ENCODE measurements at regions not wholly inside any gene's neighbourhood (a gene's known extent, or its start where the extent isn't known, plus 50 kb on each side); places are given as distances from the start of the nearest gene placed in this dataset.
"Not testable (repeated sequence)": the region's sequence is repeated elsewhere in the genome, so short reads cannot be mapped to it uniquely, and the experiment has no call there.

DNA sequence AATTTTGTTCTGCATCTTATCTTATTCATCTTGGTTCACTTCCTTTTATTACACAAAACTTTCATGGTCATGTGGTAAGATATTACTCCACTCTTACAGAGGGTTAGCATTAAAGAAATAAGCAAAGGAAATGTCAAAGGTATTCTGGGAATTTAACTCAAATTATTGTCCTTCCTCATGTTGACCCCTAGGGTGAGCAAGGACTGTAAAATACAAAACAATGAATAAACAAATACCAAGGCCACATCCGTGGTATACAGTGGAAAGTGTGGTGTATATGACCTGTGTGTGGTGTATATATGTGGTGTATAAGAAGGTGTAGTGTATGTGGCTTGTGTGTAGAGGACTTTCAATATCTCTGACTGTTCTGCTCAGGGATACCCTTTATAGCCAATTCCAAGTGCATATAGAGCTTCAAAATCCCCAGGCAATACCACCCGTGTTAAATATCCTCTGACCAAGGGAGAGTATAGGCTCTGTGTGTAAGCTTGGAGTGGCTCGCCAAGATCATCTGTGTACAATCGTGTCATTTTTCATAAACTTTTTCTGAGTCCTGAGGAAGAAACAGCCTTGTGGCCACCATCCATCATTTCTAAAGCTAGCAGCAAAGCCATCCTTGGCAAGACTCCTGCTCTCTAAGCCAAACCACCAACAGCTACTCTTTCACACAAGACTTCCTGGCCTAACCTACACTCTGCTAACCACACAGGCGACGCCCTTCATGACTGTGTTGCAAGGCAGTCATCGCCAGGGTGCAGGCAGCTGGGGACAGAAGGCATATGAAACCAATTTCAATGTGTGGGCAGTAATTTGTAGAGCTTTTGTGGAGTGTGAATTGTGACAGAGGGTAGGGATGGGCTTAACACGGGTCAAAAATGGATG, 548.0 kb downstream of the ETS1 start:
- Histone ChIP-seq H3K27me3 (ENCODE audit: low read depth, low read length) (no peaks in the 10 kb centered on the region), H3K27ac (ENCODE audit: low read length) (no peak overlapping the region), H3K9me3 (ENCODE audit: control insufficient read depth in 1 of 2, low read length in 2 of 2) (no peaks in the 10 kb centered on the region), H3K4me1 (ENCODE audit: control insufficient read depth in 1 of 2, insufficient read depth in 2 of 2, low read length in 2 of 2) (no peaks in the 10 kb centered on the region), H3K36me3 (ENCODE audit: control insufficient read depth in 1 of 2, insufficient read depth in 2 of 2, low read length in 2 of 2) (no peaks in the 10 kb centered on the region), H3K4me3 (ENCODE audit: low read depth in 1 of 2, low read length in 2 of 2) (no peak overlapping the region)

DNA sequence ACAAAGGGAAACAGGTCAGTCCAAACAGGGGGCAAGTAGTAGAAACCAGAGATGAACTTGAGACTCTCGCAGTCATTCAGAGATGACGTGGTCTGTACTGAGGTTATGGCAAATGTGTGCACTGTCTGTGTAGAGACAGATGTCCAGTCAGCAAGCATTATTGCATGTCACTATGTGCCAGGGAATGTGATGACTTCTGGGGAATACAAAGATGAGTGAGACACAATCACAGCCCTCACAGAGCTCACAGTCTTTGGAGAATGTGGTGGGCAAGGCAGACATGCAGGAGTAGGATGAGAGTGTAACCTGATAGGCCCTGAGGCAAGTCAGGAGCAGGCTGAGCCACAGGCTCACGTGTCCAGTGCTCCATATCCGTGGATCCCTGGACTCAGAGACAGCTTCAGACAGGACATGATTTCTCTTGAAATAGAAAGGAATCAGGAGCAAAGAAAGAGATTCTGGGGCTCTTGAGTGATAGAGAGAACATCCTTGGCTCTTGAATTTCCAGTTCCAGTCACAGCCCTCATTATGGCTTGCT, 550.7 kb downstream of the ETS1 start:
- no peaks in the 10 kb centered on the region for H3K9me3 ChIP-seq (ENCODE audit: control insufficient read depth in 1 of 2, low read length in 2 of 2)
- H3K27ac ChIP-seq (ENCODE audit: low read length) = no peak overlapping the region
- no peaks in the 10 kb centered on the region for H3K4me1 ChIP-seq (ENCODE audit: control insufficient read depth in 1 of 2, insufficient read depth in 2 of 2, low read length in 2 of 2)
- no peak overlapping the region for H3K4me3 ChIP-seq (ENCODE audit: low read depth in 1 of 2, low read length in 2 of 2)
- no peaks in the 10 kb centered on the region for H3K27me3 ChIP-seq (ENCODE audit: low read depth, low read length)
- H3K36me3 ChIP-seq (ENCODE audit: control insufficient read depth in 1 of 2, insufficient read depth in 2 of 2, low read length in 2 of 2) = no peaks in the 10 kb centered on the region

DNA sequence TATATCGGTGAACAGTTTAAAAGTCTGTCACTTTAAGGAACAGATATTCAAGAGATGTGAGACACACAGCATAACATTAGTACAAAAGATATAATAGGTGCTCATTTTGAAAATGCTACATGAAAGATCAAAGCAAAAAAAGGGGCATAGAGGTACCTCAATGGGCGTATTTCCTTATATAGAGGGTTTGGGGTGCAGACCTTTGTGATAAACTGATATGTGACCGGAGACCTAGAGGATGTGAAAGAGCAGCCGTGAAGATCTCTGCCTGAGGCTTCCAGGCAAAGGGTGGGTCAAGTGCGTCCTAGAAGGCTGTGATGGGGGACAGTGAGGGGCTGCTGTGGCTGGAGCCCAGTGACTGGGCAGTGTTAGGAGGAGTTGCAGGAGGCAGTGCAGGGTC, 551.4 kb downstream of the ETS1 start:
- H3K4me3 ChIP-seq (ENCODE audit: low read depth in 1 of 2, low read length in 2 of 2) = no peak overlapping the region
- no peaks in the 10 kb centered on the region for H3K36me3 ChIP-seq (ENCODE audit: control insufficient read depth in 1 of 2, insufficient read depth in 2 of 2, low read length in 2 of 2)
- H3K9me3 ChIP-seq (ENCODE audit: control insufficient read depth in 1 of 2, low read length in 2 of 2) = no peaks in the 10 kb centered on the region
- no peak overlapping the region for H3K27ac ChIP-seq (ENCODE audit: low read length)
- no peaks in the 10 kb centered on the region for H3K27me3 ChIP-seq (ENCODE audit: low read depth, low read length)
- H3K4me1 ChIP-seq (ENCODE audit: control insufficient read depth in 1 of 2, insufficient read depth in 2 of 2, low read length in 2 of 2) = no peaks in the 10 kb centered on the region

DNA sequence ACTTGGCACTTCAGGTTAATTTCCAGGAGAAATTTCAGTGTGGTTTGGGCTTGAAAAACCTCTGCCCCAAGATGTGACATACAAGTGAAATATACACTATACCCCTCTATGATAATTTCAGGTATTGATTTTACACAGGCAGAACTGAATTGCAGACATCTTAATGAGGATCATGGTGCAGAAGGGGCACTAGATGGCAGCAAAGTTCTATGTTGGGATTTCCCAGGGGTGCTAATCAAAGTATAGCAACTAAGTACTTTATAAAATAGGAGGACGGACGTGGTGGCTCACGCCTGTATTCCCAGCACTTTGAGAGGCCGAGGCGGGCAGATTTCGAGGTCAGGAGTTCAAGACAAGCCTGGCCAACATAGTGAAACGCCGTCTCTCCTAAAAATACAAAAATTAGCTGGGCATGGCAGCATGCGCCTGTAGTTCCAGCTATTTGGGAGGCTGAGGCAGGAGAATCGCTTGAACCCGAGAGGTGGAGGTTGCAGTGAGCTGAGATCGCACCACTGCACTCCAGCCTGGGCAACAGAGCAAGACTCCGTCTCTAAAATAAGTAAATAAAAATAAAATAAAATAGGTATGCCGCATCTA, 555.7 kb downstream of the ETS1 start:
- not testable (repeated sequence) for H3K27ac ChIP-seq (ENCODE audit: low read length); H3K27me3 ChIP-seq (ENCODE audit: low read depth, low read length); H3K36me3 ChIP-seq (ENCODE audit: control insufficient read depth in 1 of 2, insufficient read depth in 2 of 2, low read length in 2 of 2); H3K9me3 ChIP-seq (ENCODE audit: control insufficient read depth in 1 of 2, low read length in 2 of 2); H3K4me3 ChIP-seq (ENCODE audit: low read depth in 1 of 2, low read length in 2 of 2); H3K4me1 ChIP-seq (ENCODE audit: control insufficient read depth in 1 of 2, insufficient read depth in 2 of 2, low read length in 2 of 2)

DNA sequence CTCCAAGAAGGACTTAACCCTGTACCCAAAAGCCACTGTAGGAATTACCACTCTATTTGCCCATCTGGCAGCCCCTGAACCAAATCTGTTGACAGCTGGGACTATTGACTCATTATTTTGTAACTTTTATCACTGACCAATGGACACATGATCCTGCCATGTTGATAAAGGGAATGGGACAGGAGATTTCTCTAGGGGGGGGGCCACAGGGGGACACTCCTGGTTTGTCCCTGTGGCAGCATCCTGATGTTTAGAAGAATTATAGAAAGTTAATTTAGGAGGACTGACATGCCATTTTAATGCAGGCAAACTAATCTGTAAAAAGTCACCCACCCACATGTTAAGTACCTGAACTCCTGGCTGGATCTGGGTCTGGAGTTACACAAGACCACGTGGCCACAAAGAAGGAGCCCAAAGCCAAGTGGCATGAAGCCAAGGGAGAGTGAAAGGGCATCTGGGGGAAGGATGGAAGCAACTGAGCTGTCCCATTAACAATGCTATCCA, 558.1 kb downstream of the ETS1 start:
- Histone ChIP-seq H3K4me3 (ENCODE audit: low read depth in 1 of 2, low read length in 2 of 2) (no peak overlapping the region), H3K4me1 (ENCODE audit: control insufficient read depth in 1 of 2, insufficient read depth in 2 of 2, low read length in 2 of 2) (no peaks in the 10 kb centered on the region), H3K36me3 (ENCODE audit: control insufficient read depth in 1 of 2, insufficient read depth in 2 of 2, low read length in 2 of 2) (no peaks in the 10 kb centered on the region), H3K9me3 (ENCODE audit: control insufficient read depth in 1 of 2, low read length in 2 of 2) (no peaks in the 10 kb centered on the region), H3K27ac (ENCODE audit: low read length) (no peak overlapping the region), H3K27me3 (ENCODE audit: low read depth, low read length) (no peaks in the 10 kb centered on the region)

DNA sequence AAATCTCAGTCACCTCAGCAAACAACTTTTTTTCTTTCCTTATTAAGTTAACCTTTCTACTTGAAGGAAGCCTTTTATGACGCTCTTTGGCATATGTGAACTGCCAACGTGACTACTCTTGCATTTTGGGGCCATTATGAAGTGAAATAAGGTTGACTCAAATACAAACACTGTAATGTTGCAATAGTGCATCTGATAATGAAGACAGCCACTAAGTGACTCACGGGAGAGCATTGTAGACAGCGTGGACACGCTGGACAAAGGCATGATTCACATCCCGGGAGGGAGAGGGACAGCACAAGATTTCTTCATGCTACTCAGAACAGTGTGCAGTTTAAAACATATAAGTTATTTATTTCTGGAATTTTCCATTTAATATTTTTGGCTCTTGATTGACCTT, 560.8 kb downstream of the ETS1 start:
- H3K9me3 ChIP-seq (ENCODE audit: control insufficient read depth in 1 of 2, low read length in 2 of 2) = no peaks in the 10 kb centered on the region
- H3K27ac ChIP-seq (ENCODE audit: low read length) = no peak overlapping the region
- no peak overlapping the region for H3K4me3 ChIP-seq (ENCODE audit: low read depth in 1 of 2, low read length in 2 of 2)
- no peaks in the 10 kb centered on the region for H3K36me3 ChIP-seq (ENCODE audit: control insufficient read depth in 1 of 2, insufficient read depth in 2 of 2, low read length in 2 of 2)
- H3K4me1 ChIP-seq (ENCODE audit: control insufficient read depth in 1 of 2, insufficient read depth in 2 of 2, low read length in 2 of 2) = no peaks in the 10 kb centered on the region
- H3K27me3 ChIP-seq (ENCODE audit: low read depth, low read length) = no peaks in the 10 kb centered on the region

DNA sequence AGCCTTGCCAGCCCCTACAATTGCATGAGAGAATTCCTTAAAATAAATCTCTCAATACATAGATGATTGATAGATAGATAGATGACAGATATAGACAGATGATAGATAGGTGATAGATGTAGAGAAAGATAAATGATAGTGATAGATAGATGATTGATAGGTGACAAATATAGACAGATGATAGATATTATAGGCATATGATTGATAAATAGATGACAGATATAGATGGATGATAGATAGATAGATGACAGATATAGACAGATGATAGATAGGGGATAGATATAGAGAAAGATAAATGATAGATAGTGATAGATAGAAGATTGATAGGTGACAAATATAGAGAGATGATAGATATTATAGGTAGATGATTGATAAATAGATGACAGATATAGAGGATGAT, 564.6 kb downstream of the ETS1 start:
- no peaks in the 10 kb centered on the region for H3K4me1 ChIP-seq (ENCODE audit: control insufficient read depth in 1 of 2, insufficient read depth in 2 of 2, low read length in 2 of 2)
- no peak overlapping the region for H3K27ac ChIP-seq (ENCODE audit: low read length)
- no peak overlapping the region for H3K4me3 ChIP-seq (ENCODE audit: low read depth in 1 of 2, low read length in 2 of 2)
- no peaks in the 10 kb centered on the region for H3K27me3 ChIP-seq (ENCODE audit: low read depth, low read length)
- H3K9me3 ChIP-seq (ENCODE audit: control insufficient read depth in 1 of 2, low read length in 2 of 2) = no peaks in the 10 kb centered on the region
- H3K36me3 ChIP-seq (ENCODE audit: control insufficient read depth in 1 of 2, insufficient read depth in 2 of 2, low read length in 2 of 2) = no peaks in the 10 kb centered on the region

DNA sequence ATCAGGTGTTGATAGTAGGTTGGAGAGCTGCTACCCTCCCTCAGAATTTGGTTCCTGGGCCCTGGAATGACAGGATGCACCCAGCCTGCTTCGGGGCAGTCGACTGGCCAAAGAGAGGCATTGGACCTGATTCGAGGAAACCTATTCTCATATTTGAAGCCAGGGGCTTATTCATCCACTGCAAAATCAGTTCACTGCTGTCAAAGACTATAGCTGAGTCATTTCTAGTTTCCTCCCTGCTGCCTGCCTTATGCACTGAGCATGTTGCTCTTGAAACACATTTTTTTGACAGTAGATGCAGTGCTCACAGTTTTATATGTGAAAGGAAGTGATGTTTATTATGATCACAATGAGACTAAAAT, 565.4 kb downstream of the ETS1 start:
- Histone ChIP-seq H3K4me1 (ENCODE audit: control insufficient read depth in 1 of 2, insufficient read depth in 2 of 2, low read length in 2 of 2) (no peaks in the 10 kb centered on the region), H3K27ac (ENCODE audit: low read length) (no peak overlapping the region), H3K9me3 (ENCODE audit: control insufficient read depth in 1 of 2, low read length in 2 of 2) (no peaks in the 10 kb centered on the region), H3K36me3 (ENCODE audit: control insufficient read depth in 1 of 2, insufficient read depth in 2 of 2, low read length in 2 of 2) (no peaks in the 10 kb centered on the region), H3K4me3 (ENCODE audit: low read depth in 1 of 2, low read length in 2 of 2) (no peak overlapping the region), H3K27me3 (ENCODE audit: low read depth, low read length) (no peaks in the 10 kb centered on the region)

DNA sequence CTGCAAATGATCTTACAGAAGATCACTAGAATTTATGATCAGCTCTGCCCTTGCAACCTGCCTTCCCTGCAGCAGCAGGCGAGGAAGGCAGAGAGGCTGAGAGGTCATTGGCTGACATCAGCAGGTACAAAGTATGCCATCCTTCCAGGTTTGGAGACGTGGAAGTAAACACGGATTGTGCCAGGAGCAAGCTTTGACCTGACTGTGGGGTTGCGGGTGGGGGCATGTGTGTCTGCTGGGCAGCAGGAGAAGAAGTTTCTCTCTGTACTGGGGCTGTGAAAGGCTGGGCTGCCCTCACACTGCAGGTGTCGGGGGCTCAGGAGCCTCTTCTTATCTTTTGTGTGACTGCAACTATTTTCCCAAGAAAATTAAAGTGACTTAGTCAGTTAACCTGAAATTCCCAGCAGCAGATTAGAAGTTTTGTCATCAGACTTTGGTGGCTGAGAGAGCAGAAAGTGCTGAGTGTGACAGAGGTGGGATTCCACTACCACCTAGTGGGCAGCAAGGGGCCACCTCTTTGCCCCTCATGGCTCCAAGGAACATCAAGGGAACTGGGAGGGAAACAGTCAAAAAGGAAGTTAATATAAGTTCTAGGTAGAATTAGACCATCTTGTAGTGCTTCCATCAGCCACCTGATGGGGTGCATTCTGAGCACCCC, 565.9 kb downstream of the ETS1 start:
- H3K36me3 ChIP-seq (ENCODE audit: control insufficient read depth in 1 of 2, insufficient read depth in 2 of 2, low read length in 2 of 2) = no peaks in the 10 kb centered on the region
- H3K4me3 ChIP-seq (ENCODE audit: low read depth in 1 of 2, low read length in 2 of 2) = no peak overlapping the region
- no peaks in the 10 kb centered on the region for H3K27me3 ChIP-seq (ENCODE audit: low read depth, low read length)
- H3K27ac ChIP-seq (ENCODE audit: low read length) = no peak overlapping the region
- no peaks in the 10 kb centered on the region for H3K9me3 ChIP-seq (ENCODE audit: control insufficient read depth in 1 of 2, low read length in 2 of 2)
- H3K4me1 ChIP-seq (ENCODE audit: control insufficient read depth in 1 of 2, insufficient read depth in 2 of 2, low read length in 2 of 2) = no peaks in the 10 kb centered on the region

DNA sequence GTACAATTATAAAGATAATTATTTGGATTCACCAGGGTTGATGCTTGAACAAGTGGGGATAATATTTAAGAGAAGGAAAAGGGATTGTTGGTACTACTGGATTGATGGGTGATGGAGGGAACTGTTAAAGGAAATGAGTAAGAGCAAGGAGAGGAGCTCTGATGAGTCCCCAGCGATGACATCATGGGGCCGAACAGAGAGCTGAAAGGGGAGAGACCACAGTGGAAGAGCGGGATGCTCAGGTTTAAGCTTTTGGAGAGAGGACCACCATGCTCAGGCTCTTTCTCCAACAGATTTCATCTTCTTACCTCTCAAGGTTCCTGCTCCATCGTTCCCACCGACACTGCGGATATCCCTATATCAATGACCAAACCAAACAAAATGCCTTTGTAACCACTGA, 568.7 kb downstream of the ETS1 start:
- Histone ChIP-seq H3K27me3 (ENCODE audit: low read depth, low read length) (no peaks in the 10 kb centered on the region), H3K4me1 (ENCODE audit: control insufficient read depth in 1 of 2, insufficient read depth in 2 of 2, low read length in 2 of 2) (no peaks in the 10 kb centered on the region), H3K4me3 (ENCODE audit: low read depth in 1 of 2, low read length in 2 of 2) (no peak overlapping the region), H3K9me3 (ENCODE audit: control insufficient read depth in 1 of 2, low read length in 2 of 2) (no peaks in the 10 kb centered on the region), H3K36me3 (ENCODE audit: control insufficient read depth in 1 of 2, insufficient read depth in 2 of 2, low read length in 2 of 2) (no peaks in the 10 kb centered on the region), H3K27ac (ENCODE audit: low read length) (no peak overlapping the region)

DNA sequence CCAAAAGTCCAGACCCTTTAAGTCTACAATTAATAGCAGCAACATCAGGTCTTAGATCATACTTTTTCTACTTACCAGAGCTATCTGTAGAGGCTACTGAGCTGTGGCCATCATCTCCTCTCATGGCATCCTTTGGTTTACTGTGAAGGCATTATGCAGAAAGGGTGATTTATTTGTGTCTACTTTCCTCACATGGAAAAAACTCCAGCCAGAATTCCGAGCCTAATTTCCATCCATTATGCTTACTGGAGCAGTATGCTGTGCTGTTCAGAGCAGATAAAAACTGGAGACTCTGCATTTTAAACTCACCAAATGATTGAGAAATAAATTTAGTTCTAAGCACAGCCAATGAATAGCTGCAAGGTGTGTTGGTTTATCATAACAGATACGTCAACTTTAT, 581.8 kb downstream of the ETS1 start:
- Histone ChIP-seq H3K27ac (ENCODE audit: low read length) (no peak overlapping the region), H3K4me1 (ENCODE audit: control insufficient read depth in 1 of 2, insufficient read depth in 2 of 2, low read length in 2 of 2) (no peaks in the 10 kb centered on the region), H3K4me3 (ENCODE audit: low read depth in 1 of 2, low read length in 2 of 2) (no peak overlapping the region), H3K9me3 (ENCODE audit: control insufficient read depth in 1 of 2, low read length in 2 of 2) (peaks cover 0 to 9% of the 10 kb centered on the region in 2 donors), H3K36me3 (ENCODE audit: control insufficient read depth in 1 of 2, insufficient read depth in 2 of 2, low read length in 2 of 2) (no peaks in the 10 kb centered on the region), H3K27me3 (ENCODE audit: low read depth, low read length) (no peaks in the 10 kb centered on the region)
